ENCODE measurements at regions not wholly inside any gene's neighbourhood (a gene's known extent, or its start where the extent isn't known, plus 50 kb on each side); places are given as distances from the start of the nearest gene placed in this dataset.

DNA sequence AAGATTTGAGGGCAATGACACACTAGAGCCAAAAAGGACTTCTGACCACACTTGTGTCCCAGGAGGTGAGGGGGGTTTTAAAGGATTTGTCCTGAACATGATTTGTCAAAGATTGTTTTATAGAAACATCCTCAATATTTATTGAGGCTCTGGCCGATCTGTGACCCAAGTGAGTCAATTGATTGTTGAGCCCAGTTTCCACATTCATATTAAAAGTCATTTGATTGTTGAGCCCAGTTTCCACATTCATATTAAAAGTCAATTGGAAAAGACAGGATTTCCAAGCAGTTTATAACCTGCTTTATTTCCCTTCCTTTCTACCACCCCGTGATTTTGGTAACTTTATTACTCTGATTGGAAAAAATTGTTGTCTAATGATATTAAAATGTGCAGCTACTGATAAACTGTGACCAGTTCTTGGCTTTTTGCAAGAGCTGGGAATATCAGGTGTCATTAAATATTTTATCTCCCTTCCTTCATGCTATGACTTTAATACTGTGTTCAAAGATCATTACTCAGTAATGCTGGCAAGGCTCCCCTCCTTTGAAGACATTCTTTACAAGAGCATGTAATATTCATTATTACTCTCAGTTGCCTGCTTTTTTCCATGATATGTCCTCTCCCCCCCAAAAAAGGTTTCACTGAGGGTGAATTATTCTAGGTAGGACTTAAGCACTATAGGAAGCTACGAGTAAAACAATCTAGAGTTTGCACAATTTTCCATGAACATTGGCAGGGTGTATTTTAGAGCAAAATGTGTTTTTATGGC lies 75.3 kb downstream of the HRH4 start:
- no peak for TF ChIP-seq POLR2A (IDR thresholded peaks at IDR 0.05)
- no peak for TF ChIP-seq POLR2AphosphoS5 (IDR thresholded peaks at IDR 0.05)
- TF ChIP-seq, protein P1, sequence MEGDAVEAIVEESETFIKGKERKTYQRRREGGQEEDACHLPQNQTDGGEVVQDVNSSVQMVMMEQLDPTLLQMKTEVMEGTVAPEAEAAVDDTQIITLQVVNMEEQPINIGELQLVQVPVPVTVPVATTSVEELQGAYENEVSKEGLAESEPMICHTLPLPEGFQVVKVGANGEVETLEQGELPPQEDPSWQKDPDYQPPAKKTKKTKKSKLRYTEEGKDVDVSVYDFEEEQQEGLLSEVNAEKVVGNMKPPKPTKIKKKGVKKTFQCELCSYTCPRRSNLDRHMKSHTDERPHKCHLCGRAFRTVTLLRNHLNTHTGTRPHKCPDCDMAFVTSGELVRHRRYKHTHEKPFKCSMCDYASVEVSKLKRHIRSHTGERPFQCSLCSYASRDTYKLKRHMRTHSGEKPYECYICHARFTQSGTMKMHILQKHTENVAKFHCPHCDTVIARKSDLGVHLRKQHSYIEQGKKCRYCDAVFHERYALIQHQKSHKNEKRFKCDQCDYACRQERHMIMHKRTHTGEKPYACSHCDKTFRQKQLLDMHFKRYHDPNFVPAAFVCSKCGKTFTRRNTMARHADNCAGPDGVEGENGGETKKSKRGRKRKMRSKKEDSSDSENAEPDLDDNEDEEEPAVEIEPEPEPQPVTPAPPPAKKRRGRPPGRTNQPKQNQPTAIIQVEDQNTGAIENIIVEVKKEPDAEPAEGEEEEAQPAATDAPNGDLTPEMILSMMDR (IDR thresholded peaks at IDR 0.05) = no peak
